CD4-positive, alpha-beta memory T cell (primary cell): ENCODE measurements at regions not wholly inside any gene's neighbourhood (a gene's known extent, or its start where the extent isn't known, plus 50 kb on each side); places are given as distances from the start of the nearest gene placed in this dataset.
"Not testable (repeated sequence)": the region's sequence is repeated elsewhere in the genome, so short reads cannot be mapped to it uniquely, and the experiment has no call there.

Source experiments
- CTCF ChIA-PET: fragments of 350-600 bp; sonication (Branson Sonifier 250); formaldehyde crosslinking; loops from one replicate; lab custom pipeline; 2021; ENCODE audit warnings: inconsistent platforms; ENCODE audit not compliant: partially characterized antibody; lab: Charles Lee
- POLR2A ChIA-PET: fragments of 350-600 bp; sonication (Branson Sonifier 250); formaldehyde crosslinking; loops from one replicate; lab custom pipeline; 2021; ENCODE audit not compliant: partially characterized antibody; lab: Charles Lee
- DNase-seq, 5 donors: peaks; one replicate each; pipeline versions ENCODE4 v3.0.0 to v3.0.0-alpha.2; 2020 to 2022; ENCODE audit warnings: mixed read lengths in 1 of 5
- H3K27ac ChIP-seq: one replicate; pipeline ENCODE4 v1.7.0; 2013; ENCODE audit warnings: low read depth, low read length
- H3K27me3 ChIP-seq: 2 replicates; pipeline ENCODE4 v1.7.0; 2013; ENCODE audit warnings: mild to moderate bottlenecking, low read length, moderate library complexity; ENCODE audit not compliant: insufficient read depth
- H3K36me3 ChIP-seq: 2 replicates; pipeline ENCODE4 v1.7.0; 2013; ENCODE audit warnings: mild to moderate bottlenecking, low read length, moderate library complexity; ENCODE audit not compliant: insufficient read depth
- H3K4me1 ChIP-seq: 2 replicates; pipeline ENCODE4 v1.7.0; 2013; ENCODE audit warnings: mild to moderate bottlenecking, low read length, moderate library complexity; ENCODE audit not compliant: insufficient read depth
- H3K4me3 ChIP-seq, 2 donors: one replicate each; pipeline ENCODE4 v1.7.0; 2013; ENCODE audit warnings: low read length in 2 of 2, mild to moderate bottlenecking in 1 of 2
- H3K9me3 ChIP-seq, 2 donors: one replicate each; pipeline ENCODE4 v1.7.0; 2013; ENCODE audit warnings: low read length in 2 of 2, control low read depth in 1 of 2; ENCODE audit not compliant: control insufficient read depth in 1 of 2
- H3K27ac Mint-ChIP-seq, 7 donors: one replicate each; pipeline ENCODE4 v1.8.0; 2020 to 2021; ENCODE audit warnings: mixed read lengths in 7 of 7, mild to moderate bottlenecking in 6 of 7, inconsistent platforms in 3 of 7, moderate library complexity in 3 of 7
- H3K27me3 Mint-ChIP-seq, 2 donors: one replicate each; pipeline ENCODE4 v1.8.0; 2020 to 2021; ENCODE audit warnings: mixed read lengths in 2 of 2
- H3K36me3 Mint-ChIP-seq, 2 donors: one replicate each; pipeline ENCODE4 v1.8.0; 2020 to 2021; ENCODE audit warnings: mixed read lengths in 2 of 2, inconsistent platforms in 1 of 2, mild to moderate bottlenecking in 1 of 2
- H3K4me1 Mint-ChIP-seq, 4 donors: one replicate each; pipeline ENCODE4 v1.8.0; 2020 to 2021; ENCODE audit warnings: mixed read lengths in 4 of 4, mild to moderate bottlenecking in 1 of 4
- H3K4me3 Mint-ChIP-seq, 8 donors: one replicate each; pipeline ENCODE4 v1.8.0; 2020 to 2021; ENCODE audit warnings: mixed read lengths in 8 of 8, mild to moderate bottlenecking in 7 of 8, moderate library complexity in 6 of 8, inconsistent platforms in 3 of 8
- H3K9me3 Mint-ChIP-seq, 8 donors: one replicate each; pipeline ENCODE4 v1.8.0; 2020 to 2021; ENCODE audit warnings: mixed read lengths in 8 of 8, mild to moderate bottlenecking in 5 of 8, inconsistent platforms in 3 of 8, moderate library complexity in 1 of 8
- intact Hi-C: fragments of 100-400 bp; cut with micrococcal nuclease; formaldehyde crosslinking; loops from one replicate; pipeline ENCODE4 v1.15.1; 2023

GRCh38 chr9:42385574-42386120, 202.2 kb downstream of the SPATA31A6 start:
- H3K27ac Mint-ChIP-seq, H3K27me3 Mint-ChIP-seq, H3K4me3 ChIP-seq, H3K36me3 Mint-ChIP-seq, H3K9me3 ChIP-seq, DNase-seq, H3K36me3 ChIP-seq, H3K4me1 Mint-ChIP-seq, intact Hi-C loops, POLR2A ChIA-PET, H3K27me3 ChIP-seq, CTCF ChIA-PET, H3K4me3 Mint-ChIP-seq, H3K9me3 Mint-ChIP-seq, H3K27ac ChIP-seq, H3K4me1 ChIP-seq: not testable (repeated sequence)

DNA sequence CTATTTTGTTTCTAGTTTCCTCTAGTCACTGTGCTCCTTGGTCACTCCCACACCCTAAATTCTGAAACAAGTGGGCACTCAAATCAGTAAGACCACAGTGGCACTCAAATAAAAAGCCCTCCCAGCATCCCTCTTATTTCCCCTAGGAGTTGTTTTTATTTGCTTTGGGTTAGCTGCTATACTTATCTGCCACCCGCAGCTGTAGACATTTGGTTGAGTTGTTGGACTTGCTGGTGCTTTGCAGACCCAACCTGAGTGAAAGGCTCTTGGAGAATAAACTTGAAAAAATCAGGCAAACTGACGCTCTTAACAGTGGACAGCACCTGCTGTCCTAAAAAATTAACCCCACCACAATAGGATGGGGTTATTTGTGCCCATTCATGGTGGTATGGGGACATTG, 203.0 kb downstream of the SPATA31A6 start:
- Mint-ChIP-seq H3K27me3 (no peaks in the 10 kb centered on the region), H3K9me3 (peaks cover 0 to 3% (median 0%) of the 10 kb centered on the region in 8 donors), H3K4me3 (no peak overlapping the region), H3K36me3 (no peaks in the 10 kb centered on the region), H3K27ac (no peak overlapping the region), H3K4me1 (no peaks in the 10 kb centered on the region)
- no peaks in the 10 kb centered on the region for H3K27me3 ChIP-seq
- no peak overlapping the region for H3K4me3 ChIP-seq
- no peak overlapping the region for H3K27ac ChIP-seq
- DNase-seq, result no peak
- ChIA-PET POLR2A (no interaction called here), CTCF (no interaction called here)
- no peaks in the 10 kb centered on the region for H3K4me1 ChIP-seq
- no peaks in the 10 kb centered on the region for H3K36me3 ChIP-seq
- intact Hi-C loops, result no loop called here
- no peaks in the 10 kb centered on the region for H3K9me3 ChIP-seq

DNA sequence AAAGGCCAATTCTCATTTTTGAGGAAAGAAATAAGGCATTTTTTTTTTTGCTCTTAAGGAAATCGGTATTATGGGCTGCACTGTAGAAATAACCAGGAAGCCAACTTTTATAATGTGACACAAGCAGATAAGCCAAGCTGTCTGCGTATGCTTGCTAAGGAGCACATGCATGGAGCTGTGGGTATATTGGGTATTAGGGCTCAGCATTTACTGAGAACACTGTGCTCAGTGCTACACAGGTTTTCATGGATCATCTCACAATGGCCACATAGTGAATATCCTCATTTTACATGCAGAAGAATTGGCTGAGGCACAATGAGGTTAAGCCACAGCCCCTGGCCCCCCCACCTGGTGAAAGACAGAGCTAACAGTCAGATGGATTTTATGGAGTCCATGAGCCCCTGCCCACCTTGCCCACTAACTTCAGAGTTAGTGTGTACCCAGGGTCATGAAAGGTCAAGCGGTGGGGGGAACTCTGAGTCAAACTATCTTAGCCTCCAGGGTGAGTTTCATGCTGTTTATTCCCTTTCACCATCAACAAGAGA, 204.8 kb downstream of the SPATA31A6 start:
- no peaks in the 10 kb centered on the region for H3K4me1 Mint-ChIP-seq
- Histone ChIP-seq H3K4me3 (no peak overlapping the region), H3K36me3 (no peaks in the 10 kb centered on the region), H3K4me1 (no peaks in the 10 kb centered on the region), H3K27ac (no peak overlapping the region), H3K9me3 (no peaks in the 10 kb centered on the region), H3K27me3 (no peaks in the 10 kb centered on the region)
- H3K27ac Mint-ChIP-seq, result no peak overlapping the region
- intact Hi-C loops, result no loop called here
- POLR2A ChIA-PET, result no interaction called here
- no peak overlapping the region for H3K4me3 Mint-ChIP-seq
- no peaks in the 10 kb centered on the region for H3K27me3 Mint-ChIP-seq
- no peaks in the 10 kb centered on the region for H3K36me3 Mint-ChIP-seq
- CTCF ChIA-PET, result no interaction called here
- no peak for DNase-seq
- H3K9me3 Mint-ChIP-seq, result peaks cover 0 to 3% (median 0%) of the 10 kb centered on the region in 8 donors

DNA sequence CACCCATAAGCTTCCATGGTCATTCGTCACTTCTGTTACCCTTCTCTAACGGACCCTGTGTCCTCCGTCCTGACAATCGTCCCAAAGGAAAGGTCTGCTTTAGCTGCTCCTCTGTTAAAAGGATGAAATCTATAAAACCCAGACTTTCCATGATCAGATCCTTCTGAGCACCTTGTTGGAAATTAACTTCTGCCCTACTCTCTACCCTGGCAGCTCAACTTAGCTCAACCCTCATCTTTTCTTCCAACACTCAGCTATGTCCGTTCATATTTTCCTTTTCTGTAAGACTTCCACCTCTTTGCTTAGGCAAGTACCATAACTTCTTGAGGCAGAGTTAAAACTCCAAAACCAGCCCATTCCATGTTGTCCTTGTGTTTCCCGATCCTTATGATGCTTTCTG, 205.4 kb downstream of the SPATA31A6 start:
- Mint-ChIP-seq H3K4me1 (no peaks in the 10 kb centered on the region), H3K36me3 (no peaks in the 10 kb centered on the region), H3K4me3 (no peak overlapping the region), H3K9me3 (peaks cover 0 to 3% (median 0%) of the 10 kb centered on the region in 8 donors), H3K27ac (no peak overlapping the region), H3K27me3 (no peaks in the 10 kb centered on the region)
- Histone ChIP-seq H3K36me3 (no peaks in the 10 kb centered on the region), H3K4me1 (no peaks in the 10 kb centered on the region), H3K4me3 (no peak overlapping the region), H3K27ac (no peak overlapping the region), H3K9me3 (no peaks in the 10 kb centered on the region), H3K27me3 (no peaks in the 10 kb centered on the region)
- intact Hi-C loops, result no loop called here
- CTCF ChIA-PET, result no interaction called here
- POLR2A ChIA-PET, result no interaction called here
- DNase-seq, result no peak

DNA sequence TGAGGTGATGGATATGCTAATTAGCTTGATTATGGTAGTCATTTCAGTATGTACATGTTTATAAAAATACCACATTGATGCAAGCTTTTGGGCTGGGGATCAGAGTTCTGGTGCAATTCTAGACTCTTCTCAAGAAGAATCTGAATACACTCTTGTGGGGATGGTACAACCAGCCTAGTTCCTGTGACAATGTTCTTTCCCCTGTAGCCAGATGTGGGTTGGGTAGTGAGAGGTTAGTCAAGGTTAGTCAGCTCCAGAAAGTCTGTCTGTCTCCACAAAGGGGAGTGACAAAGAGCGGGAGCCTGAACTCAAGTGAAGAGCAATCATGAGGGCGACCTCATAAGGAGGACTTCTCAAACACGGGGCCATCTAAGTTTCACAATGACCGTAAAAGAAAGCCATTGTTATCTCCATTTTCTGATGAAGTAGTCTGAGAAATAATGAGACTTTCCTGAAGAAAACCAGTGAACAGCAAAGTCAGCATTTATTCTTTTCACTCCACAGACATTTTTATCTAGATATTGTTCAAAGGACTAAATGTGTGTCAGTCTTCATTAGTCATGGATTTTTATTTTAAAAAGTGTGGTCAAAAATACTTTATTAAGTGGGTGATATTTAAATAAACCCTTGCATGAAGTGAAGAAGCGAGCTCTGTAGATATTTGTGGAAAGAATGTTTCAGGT, 209.5 kb downstream of the SPATA31A6 start:
- H3K27me3 Mint-ChIP-seq, H3K27ac ChIP-seq, H3K27me3 ChIP-seq, H3K9me3 ChIP-seq, H3K4me1 Mint-ChIP-seq, H3K27ac Mint-ChIP-seq, H3K36me3 ChIP-seq, H3K4me3 Mint-ChIP-seq, DNase-seq, POLR2A ChIA-PET, H3K4me3 ChIP-seq, H3K9me3 Mint-ChIP-seq, H3K36me3 Mint-ChIP-seq, intact Hi-C loops, CTCF ChIA-PET, H3K4me1 ChIP-seq: not testable (repeated sequence)

DNA sequence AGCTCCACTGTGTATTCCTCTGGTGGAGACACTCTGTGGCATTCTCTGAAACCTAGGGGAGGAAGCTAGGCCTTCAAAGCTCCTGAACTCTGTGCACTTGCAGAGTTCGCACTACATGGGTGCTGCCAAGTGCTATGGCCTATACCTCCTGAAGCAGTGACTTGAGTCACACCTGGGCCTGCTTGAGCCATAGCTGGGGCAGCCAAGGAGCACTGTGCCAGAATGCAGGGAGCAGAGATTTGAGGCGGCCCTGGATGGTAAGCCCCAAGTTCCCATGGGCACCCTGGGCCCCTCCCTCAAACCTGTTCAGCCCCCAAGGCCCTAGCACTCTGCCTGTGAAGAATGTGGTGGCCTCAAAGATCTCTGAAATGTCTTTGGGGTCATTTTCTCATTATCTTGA, 212.9 kb downstream of the SPATA31A6 start:
- no peak overlapping the region for H3K4me3 ChIP-seq
- no peak for DNase-seq
- Mint-ChIP-seq H3K9me3 (peaks cover 0 to 2% (median 0%) of the 10 kb centered on the region in 8 donors), H3K4me3 (no peak overlapping the region), H3K27ac (no peak overlapping the region), H3K4me1 (no peaks in the 10 kb centered on the region), H3K36me3 (no peaks in the 10 kb centered on the region), H3K27me3 (no peaks in the 10 kb centered on the region)
- H3K9me3 ChIP-seq, result no peaks in the 10 kb centered on the region
- no peaks in the 10 kb centered on the region for H3K36me3 ChIP-seq
- H3K27me3 ChIP-seq, result no peaks in the 10 kb centered on the region
- POLR2A ChIA-PET, result no interaction called here
- no peak overlapping the region for H3K27ac ChIP-seq
- CTCF ChIA-PET, result no interaction called here
- no peaks in the 10 kb centered on the region for H3K4me1 ChIP-seq
- intact Hi-C loops, result no loop called here

DNA sequence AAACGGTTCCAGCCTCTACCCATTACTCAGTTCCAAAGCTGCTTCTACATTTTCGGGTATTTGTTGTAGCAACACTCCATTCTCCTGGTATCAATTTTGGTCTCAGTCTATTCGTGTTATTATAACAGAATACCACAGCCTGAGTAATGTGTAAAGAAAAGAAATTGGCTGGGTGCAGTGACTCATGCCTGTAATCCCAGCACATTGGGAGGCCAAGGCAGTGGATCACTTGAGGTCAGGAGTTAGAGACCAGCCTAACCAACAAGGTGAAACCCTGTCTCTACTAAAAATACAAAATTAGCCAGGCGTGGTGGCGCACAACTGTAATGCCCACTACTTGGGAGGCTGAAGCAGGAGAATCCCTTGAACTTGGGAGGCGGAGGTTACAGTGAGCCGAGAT, 213.9 kb downstream of the SPATA31A6 start:
- POLR2A ChIA-PET, H3K4me1 ChIP-seq, H3K36me3 Mint-ChIP-seq, H3K36me3 ChIP-seq, H3K4me3 ChIP-seq, H3K9me3 ChIP-seq, H3K27me3 ChIP-seq, DNase-seq, H3K4me3 Mint-ChIP-seq, H3K27ac ChIP-seq, intact Hi-C loops, H3K9me3 Mint-ChIP-seq, H3K4me1 Mint-ChIP-seq, CTCF ChIA-PET, H3K27me3 Mint-ChIP-seq, H3K27ac Mint-ChIP-seq: not testable (repeated sequence)
